Brain pericyte (primary cell): ENCODE measurements at regions not wholly inside any gene's neighbourhood (a gene's known extent, or its start where the extent isn't known, plus 50 kb on each side); places are given as distances from the start of the nearest gene placed in this dataset.

Source experiments
- DNase-seq: peaks from one replicate; pipeline ENCODE4 v3.0.0-alpha.2; 2012; ENCODE audit warnings: low read depth, low spot score

DNA sequence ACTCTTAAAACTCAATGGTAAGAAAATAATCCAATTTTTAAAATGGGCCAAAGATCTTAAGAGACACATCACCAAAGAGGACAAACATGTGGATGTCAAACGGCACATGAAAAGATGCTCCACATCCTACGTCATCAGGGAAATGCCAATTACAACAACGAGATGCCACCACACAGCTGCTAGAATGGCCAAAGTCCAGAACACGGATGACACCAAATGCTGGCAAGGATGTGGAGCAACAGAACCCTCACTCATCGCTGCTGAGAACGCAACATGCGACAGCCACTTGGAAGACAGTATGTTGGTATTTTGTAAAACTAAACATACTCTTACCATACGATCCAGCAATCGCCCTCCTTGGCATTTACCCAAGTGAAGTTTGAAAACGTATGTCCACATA lies 132.8 kb upstream of the CDH4 start:
- no peak for DNase-seq

DNA sequence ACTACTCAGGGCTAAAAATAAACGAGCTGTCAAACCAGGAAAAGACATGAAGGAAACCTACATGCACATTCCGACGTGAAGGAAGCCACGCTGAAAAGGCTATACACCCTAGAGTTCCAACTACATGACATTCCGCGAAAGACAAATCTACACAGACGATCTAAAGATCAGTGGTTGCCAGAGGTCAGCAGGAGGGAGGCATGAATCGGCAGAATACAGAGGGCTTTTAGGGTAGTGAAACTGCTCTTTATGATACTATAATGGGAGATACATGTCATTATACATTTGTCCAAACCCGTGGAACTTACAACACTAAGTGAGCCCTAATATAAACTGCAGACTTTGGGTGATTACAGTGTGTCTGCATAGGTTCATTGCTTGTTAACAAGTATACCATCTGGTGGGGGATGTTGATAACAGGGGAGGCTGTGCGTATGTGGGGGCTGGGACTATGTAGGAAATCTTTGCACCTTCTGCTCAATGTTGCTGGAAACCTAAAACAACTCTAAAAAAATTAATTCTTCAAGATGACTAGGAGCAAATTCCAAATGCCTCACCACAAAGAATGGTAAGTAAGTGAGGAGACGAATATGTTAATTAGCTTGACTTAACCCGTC lies 132.2 kb upstream of the CDH4 start:
- no peak for DNase-seq

DNA sequence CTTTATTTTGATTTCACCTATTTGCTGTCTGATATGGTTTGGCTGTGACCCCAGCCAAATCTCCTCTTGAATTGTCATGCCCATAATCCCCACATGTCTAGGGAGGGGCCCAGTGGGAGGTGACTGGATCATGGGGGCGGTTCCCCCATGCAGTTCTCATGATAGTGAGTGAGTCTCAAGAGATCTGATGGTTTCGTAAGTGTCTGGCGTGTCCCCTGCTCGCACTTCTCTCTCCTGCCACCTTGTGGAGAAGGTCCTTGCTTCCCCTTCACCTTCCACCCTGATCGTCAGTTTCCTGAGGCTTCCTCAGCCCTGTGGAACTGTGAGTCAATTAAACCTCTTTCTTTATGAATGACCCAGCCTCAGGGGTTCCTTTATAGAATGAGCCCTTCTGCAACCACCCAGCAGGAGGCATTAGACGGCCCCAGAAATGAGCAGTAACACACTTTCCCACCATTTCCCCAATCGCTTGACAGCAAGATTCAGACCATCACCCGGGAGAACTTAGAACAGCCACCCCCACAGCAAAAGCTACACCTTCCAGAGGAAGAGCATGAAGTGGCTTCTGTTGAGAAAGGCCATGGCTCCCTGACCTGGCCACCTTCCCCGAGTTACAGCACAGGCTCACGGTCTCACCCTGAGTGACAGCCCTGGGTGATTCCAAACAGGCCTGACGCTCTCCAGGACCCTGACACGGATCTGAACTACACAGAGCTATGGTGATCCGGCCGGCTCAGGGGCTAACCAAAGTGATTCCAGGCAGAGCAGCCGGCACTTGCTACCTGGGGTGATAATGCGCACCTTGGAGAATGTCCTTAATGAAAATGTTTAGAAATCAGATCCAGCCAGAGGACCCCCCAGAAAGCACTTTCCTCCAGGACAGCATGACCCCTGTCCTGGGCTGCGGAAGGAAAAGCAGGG lies 131.2 kb upstream of the CDH4 start:
- DNase-seq, result peak; percentile 24

DNA sequence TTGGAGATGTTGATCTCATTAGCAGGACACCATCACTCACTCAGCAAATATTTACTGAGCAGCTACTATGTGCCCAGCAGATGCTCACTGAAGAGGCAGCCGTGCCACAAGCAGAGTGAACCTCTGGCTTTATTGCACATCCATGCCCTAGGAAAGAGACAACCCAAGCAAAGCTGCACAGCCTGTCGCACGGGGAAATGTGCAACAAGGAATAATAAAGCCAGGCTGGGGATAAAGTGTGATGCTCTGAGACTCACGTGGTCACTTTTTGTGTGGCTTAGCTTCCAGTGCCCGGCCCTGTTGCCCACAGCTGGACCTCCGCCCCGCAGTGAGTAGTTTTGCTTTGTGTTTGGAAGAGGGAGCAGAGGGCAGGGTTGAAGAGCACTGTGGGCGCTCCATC lies 130.4 kb upstream of the CDH4 start:
- DNase-seq, result no peak

- DNase-seq, result no peak
These were observed 128.8 kb upstream of the CDH4 start for GRCh38 chr20:61123286-61123685.

DNA sequence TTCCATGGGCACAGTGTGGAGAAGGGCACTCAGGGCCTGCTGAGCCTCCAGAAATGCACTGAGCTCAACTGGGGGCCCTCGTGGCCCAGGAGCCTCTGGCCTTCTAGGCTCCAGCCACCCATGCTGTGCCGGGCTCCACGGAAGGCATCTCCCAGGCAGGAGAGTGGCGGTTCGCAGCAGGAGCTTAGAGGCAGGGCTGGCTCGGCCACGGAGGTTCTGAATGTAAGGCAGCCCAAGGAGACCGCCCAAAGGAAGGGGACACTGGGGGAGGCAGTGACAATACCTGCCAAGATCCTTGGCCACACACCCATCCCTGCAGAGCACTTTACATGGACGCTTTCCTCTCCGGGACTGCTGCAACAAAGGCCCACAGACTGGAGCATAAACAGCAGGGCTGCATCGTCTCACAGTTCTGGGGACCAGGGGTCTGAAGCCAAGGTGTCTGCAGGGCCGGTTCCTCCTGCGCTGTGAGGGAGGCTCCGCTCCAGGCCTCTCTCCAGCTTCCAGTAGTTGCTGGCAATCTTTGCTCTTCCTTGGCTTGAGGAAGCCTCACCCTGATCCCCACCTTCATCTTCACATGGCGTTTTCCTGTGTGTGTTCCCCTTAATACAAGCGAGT lies 128.2 kb upstream of the CDH4 start:
- DNase-seq, result no peak

- no peak for DNase-seq
These were observed 127.0 kb upstream of the CDH4 start for GRCh38 chr20:61125076-61125475.

DNA sequence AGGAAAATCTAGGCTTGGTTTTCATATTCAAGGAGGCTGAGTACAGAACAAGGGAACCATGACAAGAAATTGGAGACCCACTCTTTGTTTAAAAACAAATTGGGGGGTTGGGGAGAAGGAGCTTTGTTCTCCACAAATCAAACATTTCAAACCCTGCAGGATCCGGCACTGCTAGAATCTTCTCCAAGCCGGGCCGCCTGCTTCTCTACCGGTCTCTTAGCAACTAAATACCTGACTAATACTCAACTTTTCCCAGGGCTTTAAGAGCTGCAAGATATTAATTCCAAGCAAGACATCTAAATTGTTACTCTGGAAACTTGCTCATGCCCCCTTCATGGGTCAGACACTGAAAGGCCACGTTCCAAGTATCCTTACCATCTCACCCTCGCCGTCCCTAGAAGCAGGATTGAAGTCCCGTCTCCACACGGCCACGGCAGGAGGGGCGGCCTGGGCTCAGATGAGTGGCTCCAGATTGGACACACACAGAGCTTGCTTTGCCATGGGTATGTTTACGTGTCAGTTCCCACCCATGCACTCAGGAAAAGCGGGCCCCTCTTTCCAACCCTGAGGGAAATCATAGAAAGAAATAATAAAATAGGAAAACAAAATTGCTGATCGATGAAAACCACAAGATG lies 126.4 kb upstream of the CDH4 start:
- DNase-seq, result no peak

DNA sequence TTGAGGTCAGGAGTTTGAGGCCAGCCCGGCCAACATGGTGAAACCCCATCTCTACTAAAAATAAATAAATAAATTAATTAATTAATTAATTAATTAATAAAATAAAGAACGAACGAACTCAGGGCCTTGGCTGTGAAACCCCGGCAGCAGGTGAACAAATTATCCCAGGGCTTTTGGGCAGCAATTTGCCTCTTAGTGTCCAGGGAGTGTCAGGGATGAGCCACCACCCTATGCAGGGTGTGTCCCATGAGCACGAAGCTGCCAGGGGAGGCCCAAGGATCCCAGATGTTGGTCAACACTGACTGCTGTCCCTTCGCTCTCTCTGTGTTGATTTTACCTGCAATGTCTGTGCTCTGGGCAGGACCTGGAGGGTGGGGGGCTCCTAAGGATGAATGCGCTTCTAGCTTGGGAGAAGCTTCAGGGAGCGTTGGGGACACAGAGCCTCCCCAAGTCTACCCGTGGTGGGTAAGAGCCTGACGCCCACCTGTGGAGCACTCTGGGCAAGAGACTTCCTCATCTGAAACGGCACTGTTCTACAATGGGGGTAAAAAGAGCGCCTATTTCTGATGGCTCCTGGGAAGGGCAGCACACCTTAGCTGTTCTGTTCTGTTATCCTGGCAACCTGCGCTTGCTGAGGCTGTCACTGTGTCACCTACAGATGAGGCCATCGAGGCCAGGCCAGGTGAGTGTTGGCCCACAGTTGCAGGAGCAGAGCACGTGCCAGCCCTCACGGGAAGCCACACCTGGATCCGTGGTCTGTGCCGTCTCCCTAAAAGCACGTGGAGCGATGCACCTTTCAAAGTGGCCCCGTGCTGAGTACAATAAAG lies 125.5 kb upstream of the CDH4 start:
- DNase-seq, result no peak

GRCh38 chr20:61127311-61128039 lies 124.6 kb upstream of the CDH4 start:
- no peak for DNase-seq

- no peak for DNase-seq
These were observed 123.3 kb upstream of the CDH4 start for GRCh38 chr20:61128701-61129269.

DNA sequence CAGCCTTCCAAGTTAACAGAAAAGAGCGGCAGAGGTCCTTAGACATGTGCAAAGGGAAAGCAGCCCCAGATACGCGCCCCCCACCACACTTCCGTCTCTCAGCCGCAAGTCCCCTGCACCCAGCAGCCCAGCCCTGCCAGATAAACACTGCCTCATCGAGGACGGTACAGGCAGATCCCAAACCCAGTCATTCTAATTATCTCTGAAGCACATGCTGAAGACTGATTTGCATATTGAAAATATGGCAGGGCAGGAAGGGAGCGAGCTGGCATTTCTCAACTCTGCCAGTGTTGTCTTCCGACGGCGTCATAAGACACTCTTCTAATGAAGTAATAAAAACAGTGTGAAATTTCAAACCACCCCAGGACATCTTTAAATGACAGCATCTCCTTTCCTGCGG lies 122.8 kb upstream of the CDH4 start:
- no peak for DNase-seq

DNA sequence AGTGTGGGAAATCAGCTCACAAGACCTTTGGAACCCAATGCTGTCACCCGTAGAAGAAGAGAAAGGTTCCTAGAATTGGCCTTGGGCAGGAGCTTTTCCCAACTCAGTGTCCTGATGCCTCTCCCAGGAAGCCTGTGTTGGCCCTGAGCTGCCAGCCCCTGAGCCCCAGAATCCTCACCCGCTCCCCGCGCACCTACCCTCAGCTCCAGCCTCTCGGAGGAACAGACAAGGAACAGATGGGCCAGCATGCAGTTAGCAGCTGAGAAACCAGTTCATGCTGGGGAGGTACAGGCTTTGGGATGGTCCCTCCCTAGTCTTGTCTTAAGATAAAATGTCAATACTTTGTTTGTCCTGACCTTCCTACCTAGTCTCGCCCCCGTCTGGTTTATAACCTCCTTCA lies 121.9 kb upstream of the CDH4 start:
- no peak for DNase-seq

DNA sequence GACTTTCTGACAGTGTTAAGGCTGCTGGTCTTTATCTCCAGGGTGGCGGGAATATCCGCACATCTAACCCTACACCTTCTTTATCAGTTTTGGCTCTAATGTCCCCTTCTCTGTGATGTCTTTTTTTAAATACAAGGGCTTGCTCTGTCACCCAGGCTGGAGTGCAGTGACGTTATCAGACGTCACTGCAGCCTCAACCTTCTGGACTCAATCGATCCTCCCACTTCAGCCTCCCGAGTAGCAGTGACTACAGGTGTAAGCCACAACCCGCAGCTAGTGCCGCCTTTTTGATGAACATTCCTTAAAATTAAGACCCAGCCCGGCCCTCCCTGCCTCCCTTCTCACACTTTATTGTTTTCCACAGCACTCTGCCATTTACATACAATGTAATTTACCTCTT lies 120.1 kb upstream of the CDH4 start:
- DNase-seq, result no peak

GRCh38 chr20:61133611-61134010 lies 118.5 kb upstream of the CDH4 start:
- no peak for DNase-seq

DNA sequence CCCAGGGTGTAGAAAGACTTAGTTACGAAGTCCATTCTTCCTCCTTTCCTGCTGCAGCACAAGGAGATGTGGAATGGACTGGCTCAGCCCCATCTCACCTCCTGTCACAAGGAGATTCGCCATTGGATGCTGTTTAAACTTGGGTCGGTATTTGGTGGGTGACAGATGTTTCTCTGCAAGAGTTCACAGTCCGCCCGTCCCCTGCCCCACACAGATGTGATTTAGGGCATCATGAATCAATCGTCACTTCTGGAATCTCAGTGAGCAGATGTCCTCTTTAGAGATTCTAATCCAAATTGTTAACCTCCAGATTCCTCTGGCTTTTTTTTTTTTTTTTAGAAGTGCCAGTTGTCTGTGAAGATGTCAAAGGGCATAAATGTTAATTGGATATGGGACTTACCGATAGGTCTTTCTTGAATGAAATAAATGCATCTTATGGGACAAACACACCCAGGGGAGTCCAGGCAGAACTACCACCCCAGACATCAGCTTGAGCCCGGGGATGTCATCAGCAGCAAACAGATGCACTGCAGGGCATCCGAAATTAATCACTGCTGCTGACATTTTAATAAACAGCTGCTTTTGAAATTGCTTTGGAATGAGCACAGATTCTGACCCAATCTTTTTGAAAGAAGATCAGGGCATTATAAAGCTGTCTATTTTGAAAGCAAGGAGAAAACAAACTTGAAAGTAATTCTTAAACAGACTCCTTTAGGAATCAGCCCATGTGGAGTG lies 117.6 kb upstream of the CDH4 start:
- no peak for DNase-seq

- no peak for DNase-seq
These were observed 116.8 kb upstream of the CDH4 start for GRCh38 chr20:61135266-61135665.

DNA sequence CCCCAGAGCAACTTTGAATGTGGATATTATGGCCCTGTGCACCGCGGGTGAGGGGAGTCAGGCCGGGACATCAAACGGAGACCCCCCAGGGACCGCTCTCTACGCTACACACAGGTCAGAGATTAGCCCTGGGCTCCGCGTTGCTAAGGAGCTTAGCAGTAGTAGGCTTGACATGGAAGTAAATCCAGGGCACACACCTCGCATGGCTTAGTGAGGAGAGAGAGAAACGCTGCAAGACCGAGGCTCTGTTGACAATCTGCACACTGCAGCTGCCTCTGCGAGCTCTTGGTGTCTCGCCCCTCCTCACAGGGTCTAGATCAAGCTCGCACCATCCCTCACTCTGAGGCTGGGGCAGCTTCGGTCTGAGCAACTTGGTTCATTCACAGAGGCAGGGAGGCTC lies 116.1 kb upstream of the CDH4 start:
- no peak for DNase-seq

DNA sequence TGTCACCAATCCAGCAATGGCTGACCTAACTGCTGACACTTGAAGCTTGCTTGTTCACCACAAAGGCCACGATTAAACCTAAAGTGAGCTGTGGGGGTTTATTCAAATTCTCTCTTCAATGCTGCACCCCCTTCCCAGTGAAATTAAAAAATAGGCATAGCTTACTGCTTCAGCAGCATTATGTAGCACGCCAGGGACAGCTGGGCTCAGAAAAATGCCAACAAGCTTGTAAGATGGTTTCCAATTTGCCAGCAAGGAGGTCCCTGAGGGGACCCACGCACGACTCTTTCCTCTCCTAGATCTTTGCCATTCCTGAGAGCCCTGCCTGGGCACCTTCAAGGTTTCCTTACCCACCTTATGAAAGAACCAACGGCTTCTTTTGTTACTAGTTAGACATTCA lies 113.5 kb upstream of the CDH4 start:
- DNase-seq, result no peak

DNA sequence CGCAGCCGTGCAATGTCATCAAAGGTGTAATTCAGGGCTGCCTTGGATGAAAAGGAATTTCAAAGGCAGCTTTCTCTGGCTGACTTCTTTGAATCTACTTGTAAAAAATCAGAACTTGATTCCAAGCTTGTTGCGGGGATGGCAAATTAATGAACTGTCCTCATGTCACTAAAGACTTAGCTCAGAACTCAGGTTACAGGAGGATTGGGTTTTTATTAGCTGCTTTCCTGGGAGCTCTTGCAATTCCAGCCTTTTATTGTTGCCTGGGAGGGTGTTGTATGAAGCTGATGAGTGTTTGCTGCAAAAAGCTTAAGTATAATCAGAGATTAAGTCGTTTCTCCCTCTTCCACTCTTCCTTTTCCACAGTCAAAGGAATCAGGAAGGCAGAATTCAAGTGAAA lies 113.0 kb upstream of the CDH4 start:
- DNase-seq, result no peak
